Common myeloid progenitor, CD34-positive (primary cell): ENCODE measurements at regions not wholly inside any gene's neighbourhood (a gene's known extent, or its start where the extent isn't known, plus 50 kb on each side); places are given as distances from the start of the nearest gene placed in this dataset.

Experiments used
- CTCF ChIA-PET: fragments of 350-600 bp; sonication (Branson Sonifier 250); formaldehyde crosslinking; loops from one replicate; lab custom pipeline; 2021; ENCODE audit warnings: antibody characterized with exemption; lab: Charles Lee
- POLR2A ChIA-PET: fragments of 350-600 bp; sonication (Branson Sonifier 250); formaldehyde crosslinking; loops from one replicate; lab custom pipeline; 2021; ENCODE audit warnings: antibody characterized with exemption; lab: Charles Lee
- DNase-seq, 3 donors: peaks; one replicate each; pipeline versions ENCODE4 v3.0.0 to v3.0.0-alpha.2; 2013
- H3K27ac ChIP-seq, 2 experiments: 1 replicate in 1 of 2; 2 replicates in 1 of 2; pipeline ENCODE4 v1.7.0; 2013; ENCODE audit warnings: inconsistent platforms in 2 of 2, low read length in 2 of 2, mild to moderate bottlenecking in 2 of 2, low read depth in 1 of 2, moderate library complexity in 1 of 2; ENCODE audit not compliant: severe bottlenecking in 2 of 2, insufficient read depth in 1 of 2, poor library complexity in 1 of 2
- H3K27me3 ChIP-seq, 5 experiments: replicated peaks in 2 of 5; 1 replicate in 3 of 5; 2 replicates in 2 of 5; pipeline versions ENCODE4 v1.6.1 to v1.7.0; 2013; ENCODE audit warnings: low read length in 4 of 5, mild to moderate bottlenecking in 2 of 5, moderate library complexity in 2 of 5, inconsistent platforms in 1 of 5; ENCODE audit not compliant: insufficient read depth in 5 of 5, control insufficient read depth in 4 of 5
- H3K36me3 ChIP-seq, 4 experiments: 1 replicate in 2 of 4; 2 replicates in 2 of 4; pipeline versions ENCODE4 v1.6.1 to v1.7.0; 2013; ENCODE audit warnings: low read length in 3 of 4, control low read depth in 1 of 4, mild to moderate bottlenecking in 1 of 4; ENCODE audit not compliant: control insufficient read depth in 4 of 4, insufficient read depth in 4 of 4
- H3K4me1 ChIP-seq, 4 experiments: 1 replicate in 3 of 4; 2 replicates in 1 of 4; pipeline versions ENCODE4 v1.6.1 to v1.7.1; 2013; ENCODE audit warnings: low read length in 3 of 4, mild to moderate bottlenecking in 3 of 4, control low read depth in 1 of 4, inconsistent platforms in 1 of 4, moderate library complexity in 1 of 4; ENCODE audit not compliant: control insufficient read depth in 4 of 4, insufficient read depth in 4 of 4; ENCODE audit errors: control extremely low read depth in 1 of 4
- H3K4me3 ChIP-seq, 7 experiments: 1 replicate in 4 of 7; 2 replicates in 3 of 7; pipeline versions ENCODE4 v1.5.1 to v1.7.0; 2013; ENCODE audit warnings: mild to moderate bottlenecking in 7 of 7, low read length in 6 of 7, moderate library complexity in 6 of 7, inconsistent platforms in 2 of 7, low read depth in 2 of 7, control low read depth in 1 of 7; ENCODE audit not compliant: insufficient read depth in 4 of 7, control insufficient read depth in 1 of 7; ENCODE audit errors: extremely low read depth in 1 of 7
- H3K9me3 ChIP-seq, 5 experiments: 1 replicate in 4 of 5; 2 replicates in 1 of 5; pipeline versions ENCODE4 v1.6.1 to v1.7.1; 2013; ENCODE audit warnings: low read length in 4 of 5, mild to moderate bottlenecking in 2 of 5, inconsistent platforms in 1 of 5, low read depth in 1 of 5, moderate library complexity in 1 of 5; ENCODE audit not compliant: control insufficient read depth in 4 of 5, insufficient read depth in 2 of 5; ENCODE audit errors: control extremely low read depth in 1 of 5
- WGBS: methylation state at CpG from one replicate; pipeline ENCODE4 v1.1.5; 2013; ENCODE audit not compliant: insufficient coverage; 5-methylcytosine and 5-hydroxymethylcytosine counted together

GRCh38 chr4:137212601-137213000, 319.7 kb downstream of the PCDH18 start:
- no peak overlapping the region for H3K27ac ChIP-seq
- H3K9me3 ChIP-seq = no peaks in the 10 kb centered on the region
- no peaks in the 10 kb centered on the region for H3K4me1 ChIP-seq
- DNase-seq = no peak
- H3K27me3 ChIP-seq = no peaks in the 10 kb centered on the region
- H3K36me3 ChIP-seq = no peaks in the 10 kb centered on the region
- ChIA-PET CTCF (no interaction called here), POLR2A (no interaction called here)
- H3K4me3 ChIP-seq = no peak overlapping the region

GRCh38 chr4:137209240-137209639, 323.1 kb downstream of the PCDH18 start:
- CTCF ChIA-PET = no interaction called here
- Histone ChIP-seq H3K9me3 (peaks cover 0 to 2% (median 0%) of the 10 kb centered on the region in 5 experiments), H3K4me3 (no peak overlapping the region), H3K27ac (no peak overlapping the region), H3K36me3 (no peaks in the 10 kb centered on the region), H3K27me3 (no peaks in the 10 kb centered on the region), H3K4me1 (no peaks in the 10 kb centered on the region)
- POLR2A ChIA-PET = no interaction called here
- no CpG with 5 or more reads among the region's 2 CpGs for WGBS
- DNase-seq = no peak

- ChIA-PET CTCF (no interaction called here), POLR2A (no interaction called here)
- DNase-seq = no peak
- no peak overlapping the region for H3K4me3 ChIP-seq
- H3K4me1 ChIP-seq = no peaks in the 10 kb centered on the region
- H3K36me3 ChIP-seq = no peaks in the 10 kb centered on the region
- WGBS = no CpG with 5 or more reads among the region's 1 CpG
- H3K9me3 ChIP-seq = peaks cover 0 to 2% (median 0%) of the 10 kb centered on the region in 5 experiments
- no peak overlapping the region for H3K27ac ChIP-seq
- H3K27me3 ChIP-seq = no peaks in the 10 kb centered on the region
Measured at GRCh38 chr4:137206781-137207180, 325.5 kb downstream of the PCDH18 start.

GRCh38 chr4:137203601-137204000, 328.7 kb downstream of the PCDH18 start:
- Histone ChIP-seq H3K9me3 (peaks cover 0 to 2% (median 0%) of the 10 kb centered on the region in 5 experiments), H3K27me3 (no peaks in the 10 kb centered on the region), H3K27ac (no peak overlapping the region), H3K36me3 (no peaks in the 10 kb centered on the region), H3K4me1 (no peaks in the 10 kb centered on the region), H3K4me3 (no peak overlapping the region)
- 100% methylated on average over 2 of the region's 2 CpGs for WGBS
- POLR2A ChIA-PET = no interaction called here
- CTCF ChIA-PET = no interaction called here
- DNase-seq = no peak

GRCh38 chr4:137200322-137200721, 332.0 kb downstream of the PCDH18 start:
- no peak for DNase-seq
- H3K27me3 ChIP-seq = no peaks in the 10 kb centered on the region
- 100% methylated on average over 1 of the region's 2 CpGs for WGBS
- no peaks in the 10 kb centered on the region for H3K9me3 ChIP-seq
- POLR2A ChIA-PET = no interaction called here
- H3K36me3 ChIP-seq = no peaks in the 10 kb centered on the region
- H3K4me3 ChIP-seq = no peak overlapping the region
- CTCF ChIA-PET = no interaction called here
- no peaks in the 10 kb centered on the region for H3K4me1 ChIP-seq
- H3K27ac ChIP-seq = no peak overlapping the region

- 100% methylated on average over 3 of the region's 4 CpGs for WGBS
- no peak for DNase-seq
Measured at GRCh38 chr4:137198791-137199190, 333.5 kb downstream of the PCDH18 start.

GRCh38 chr4:137194670-137195069, 337.6 kb downstream of the PCDH18 start:
- H3K9me3 ChIP-seq = no peaks in the 10 kb centered on the region
- H3K36me3 ChIP-seq = no peaks in the 10 kb centered on the region
- ChIA-PET POLR2A (no interaction called here), CTCF (no interaction called here)
- H3K27ac ChIP-seq = no peak overlapping the region
- H3K27me3 ChIP-seq = no peaks in the 10 kb centered on the region
- no peak overlapping the region for H3K4me3 ChIP-seq
- DNase-seq = no peak
- no peaks in the 10 kb centered on the region for H3K4me1 ChIP-seq
- no CpG with 5 or more reads among the region's 1 CpG for WGBS

More at GRCh38 chr4:137198791-137199190, 333.5 kb downstream of the PCDH18 start:
- no peak overlapping the region for H3K4me3 ChIP-seq
- no peaks in the 10 kb centered on the region for H3K9me3 ChIP-seq
- no peaks in the 10 kb centered on the region for H3K36me3 ChIP-seq
- ChIA-PET POLR2A (no interaction called here), CTCF (no interaction called here)
- no peaks in the 10 kb centered on the region for H3K27me3 ChIP-seq
- no peak overlapping the region for H3K27ac ChIP-seq
- no peaks in the 10 kb centered on the region for H3K4me1 ChIP-seq
